Loucy (cell line): ENCODE measurements at regions not wholly inside any gene's neighbourhood (a gene's known extent, or its start where the extent isn't known, plus 50 kb on each side); places are given as distances from the start of the nearest gene placed in this dataset.

Experiments
- H2AFZ ChIP-seq: fragments of 200-600 bp; sonication (generic); 2 replicates; pipeline ENCODE4 v1.6.0; 2016; ENCODE audit warnings: antibody characterized with exemption, mild to moderate bottlenecking, low read length, moderate library complexity
- H3F3A ChIP-seq: fragments of 200-600 bp; 2 replicates; pipeline ENCODE4 v1.6.0; 2016; ENCODE audit warnings: antibody characterized with exemption, low read depth, mild to moderate bottlenecking
- H3K27me3 ChIP-seq: fragments of 200-600 bp; sonication (generic); 2 replicates; pipeline ENCODE4 v1.6.1; 2014; ENCODE audit warnings: low read length, mild to moderate bottlenecking; ENCODE audit not compliant: insufficient read depth, poor library complexity, severe bottlenecking
- H3K36me3 ChIP-seq: fragments of 200-600 bp; sonication (generic); 2 replicates; pipeline ENCODE4 v1.6.1; 2016; ENCODE audit warnings: low read length; ENCODE audit not compliant: insufficient read depth
- H3K4me1 ChIP-seq: fragments of 200-600 bp; sonication (generic); 2 replicates; pipeline ENCODE4 v1.5.1; 2014; ENCODE audit warnings: low read length, mild to moderate bottlenecking; ENCODE audit not compliant: insufficient read depth, poor library complexity, severe bottlenecking
- H3K4me2 ChIP-seq: fragments of 200-600 bp; sonication (generic); 2 replicates; pipeline ENCODE4 v1.6.0; 2014; ENCODE audit warnings: antibody characterized with exemption, low read length, low read depth, mild to moderate bottlenecking; ENCODE audit not compliant: poor library complexity, severe bottlenecking
- H3K4me3 ChIP-seq: fragments of 200-600 bp; sonication (generic); 2 replicates; pipeline ENCODE4 v1.5.1; 2014; ENCODE audit warnings: low read length, mild to moderate bottlenecking, mixed read lengths; ENCODE audit not compliant: poor library complexity, severe bottlenecking
- H3K79me2 ChIP-seq: fragments of 200-600 bp; sonication (generic); 2 replicates; pipeline ENCODE4 v1.6.1; 2014; ENCODE audit warnings: low read length; ENCODE audit not compliant: insufficient read depth
- H3K9ac ChIP-seq: fragments of 200-600 bp; sonication (generic); 2 replicates; pipeline ENCODE4 v1.6.0; 2014; ENCODE audit warnings: mild to moderate bottlenecking, low read depth, low read length, moderate library complexity; ENCODE audit not compliant: poor library complexity, severe bottlenecking
- H3K9me2 ChIP-seq: fragments of 200-600 bp; sonication (generic); replicated peaks from 2 replicates; pipeline ENCODE4 v1.6.1; 2016; ENCODE audit warnings: low read depth, low read length, mixed read lengths
- H3K9me3 ChIP-seq: fragments of 200-600 bp; sonication (generic); 2 replicates; pipeline ENCODE4 v1.6.1; 2014; ENCODE audit warnings: mild to moderate bottlenecking, antibody characterized with exemption, low read length, low read depth; ENCODE audit not compliant: insufficient read depth
- H4K20me1 ChIP-seq: fragments of 200-600 bp; sonication (generic); 2 replicates; pipeline ENCODE4 v1.6.0; 2014; ENCODE audit warnings: antibody characterized with exemption, low read length, mild to moderate bottlenecking; ENCODE audit not compliant: insufficient read depth, poor library complexity, severe bottlenecking
- EZH2phosphoT487 ChIP-seq: fragments of 200-600 bp; IDR thresholded peaks from 2 replicates; pipeline ENCODE4 v1.6.1; 2018; ENCODE audit warnings: antibody characterized with exemption, mild to moderate bottlenecking, moderate library complexity, borderline replicate concordance
- TF ChIP-seq, protein P1 (sequence below): fragments of 200-600 bp; sonication (generic); conservative IDR thresholded peaks from 2 replicates; pipeline ENCODE4 v1.5.1; 2014; ENCODE audit warnings: mild to moderate bottlenecking, antibody characterized with exemption, low read length

DNA sequence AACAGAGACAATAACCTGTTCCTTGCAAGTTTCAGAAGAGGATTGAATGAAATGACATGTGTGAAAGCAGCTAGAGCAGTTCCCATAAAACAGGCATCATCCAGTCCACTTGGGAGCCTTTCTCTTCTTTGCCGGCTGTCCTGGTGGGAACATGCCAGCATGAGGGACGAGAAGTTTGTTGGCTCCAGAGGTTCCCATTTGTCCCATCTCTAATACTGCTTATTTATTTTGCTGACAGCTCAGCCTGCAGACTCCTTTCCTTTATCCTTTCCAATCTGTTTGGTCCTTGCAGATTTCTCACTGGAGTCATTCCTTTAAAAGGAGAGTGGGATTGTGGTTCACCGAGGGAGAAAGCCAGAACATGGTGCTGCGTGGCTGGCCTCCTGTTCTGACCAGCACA, 321.5 kb upstream of the CLINT1 start:
- Histone ChIP-seq H3K9me2 (no peaks in the 10 kb centered on the region), H3K4me3 (no peak overlapping the region), H3K9me3 (no peaks in the 10 kb centered on the region), H3K27me3 (no peaks in the 10 kb centered on the region), H3K9ac (no peak overlapping the region), H3F3A (no peaks in the 10 kb centered on the region), H3K36me3 (no peaks in the 10 kb centered on the region), H3K4me1 (peaks cover 10% of the 10 kb centered on the region), H3K79me2 (no peaks in the 10 kb centered on the region), H4K20me1 (no peaks in the 10 kb centered on the region), H2AFZ (no peak overlapping the region), H3K4me2 (no peak overlapping the region)
- TF ChIP-seq, protein P1, sequence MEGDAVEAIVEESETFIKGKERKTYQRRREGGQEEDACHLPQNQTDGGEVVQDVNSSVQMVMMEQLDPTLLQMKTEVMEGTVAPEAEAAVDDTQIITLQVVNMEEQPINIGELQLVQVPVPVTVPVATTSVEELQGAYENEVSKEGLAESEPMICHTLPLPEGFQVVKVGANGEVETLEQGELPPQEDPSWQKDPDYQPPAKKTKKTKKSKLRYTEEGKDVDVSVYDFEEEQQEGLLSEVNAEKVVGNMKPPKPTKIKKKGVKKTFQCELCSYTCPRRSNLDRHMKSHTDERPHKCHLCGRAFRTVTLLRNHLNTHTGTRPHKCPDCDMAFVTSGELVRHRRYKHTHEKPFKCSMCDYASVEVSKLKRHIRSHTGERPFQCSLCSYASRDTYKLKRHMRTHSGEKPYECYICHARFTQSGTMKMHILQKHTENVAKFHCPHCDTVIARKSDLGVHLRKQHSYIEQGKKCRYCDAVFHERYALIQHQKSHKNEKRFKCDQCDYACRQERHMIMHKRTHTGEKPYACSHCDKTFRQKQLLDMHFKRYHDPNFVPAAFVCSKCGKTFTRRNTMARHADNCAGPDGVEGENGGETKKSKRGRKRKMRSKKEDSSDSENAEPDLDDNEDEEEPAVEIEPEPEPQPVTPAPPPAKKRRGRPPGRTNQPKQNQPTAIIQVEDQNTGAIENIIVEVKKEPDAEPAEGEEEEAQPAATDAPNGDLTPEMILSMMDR = no peak
- TF ChIP-seq EZH2phosphoT487 = no peak

DNA sequence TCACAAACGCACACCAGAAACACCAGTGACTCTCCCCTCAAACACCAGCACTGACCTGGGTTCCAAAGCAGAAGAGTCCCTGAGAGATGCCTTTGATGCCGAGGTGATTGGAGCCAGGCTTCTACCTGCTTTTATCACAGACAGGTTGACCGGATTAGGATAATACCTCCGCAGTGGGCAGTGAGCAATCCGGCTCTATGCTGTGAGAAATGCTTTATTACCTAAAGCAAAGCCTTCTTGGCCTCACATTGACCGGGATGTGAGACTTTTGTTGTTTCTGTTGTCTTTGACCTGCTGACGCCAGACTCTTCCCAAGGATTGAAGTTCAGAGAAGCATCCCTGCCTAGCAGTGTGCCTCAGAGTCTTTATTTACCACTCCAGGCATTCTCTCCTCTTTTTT, 320.3 kb upstream of the CLINT1 start:
- Histone ChIP-seq H3K9me3 (no peaks in the 10 kb centered on the region), H3K79me2 (no peaks in the 10 kb centered on the region), H2AFZ (no peak overlapping the region), H3K4me2 (no peak overlapping the region), H3K9me2 (no peaks in the 10 kb centered on the region), H3K4me3 (no peak overlapping the region), H3K27me3 (no peaks in the 10 kb centered on the region), H3K36me3 (no peaks in the 10 kb centered on the region), H3K4me1 (peaks cover 14% of the 10 kb centered on the region), H4K20me1 (no peaks in the 10 kb centered on the region), H3K9ac (no peak overlapping the region), H3F3A (no peaks in the 10 kb centered on the region)
- TF ChIP-seq, protein P1 = no peak
- TF ChIP-seq EZH2phosphoT487 = no peak

DNA sequence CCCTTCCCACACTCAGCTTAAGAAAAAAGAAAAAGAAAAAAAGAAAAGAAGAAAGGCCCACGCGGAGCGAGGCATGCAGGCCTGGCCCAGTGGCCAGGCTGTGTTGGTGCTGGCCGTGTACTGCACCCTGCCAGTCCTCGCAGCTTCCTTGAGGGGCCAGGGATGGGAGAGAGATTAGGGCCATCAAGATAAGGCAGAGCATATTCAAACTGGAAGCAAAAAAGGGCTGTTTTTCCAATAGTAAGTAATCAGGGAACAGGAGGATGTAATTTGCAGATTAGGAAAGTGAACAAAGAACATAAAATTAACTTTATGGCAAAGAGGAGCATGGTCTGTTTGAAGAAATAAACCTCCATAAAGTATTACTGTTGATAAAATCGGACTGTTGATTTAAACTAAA, 319.6 kb upstream of the CLINT1 start:
- Histone ChIP-seq H3K36me3 (no peaks in the 10 kb centered on the region), H3K4me2 (no peak overlapping the region), H3F3A (no peaks in the 10 kb centered on the region), H3K27me3 (no peaks in the 10 kb centered on the region), H3K4me1 (peaks cover 14% of the 10 kb centered on the region), H3K9me2 (no peaks in the 10 kb centered on the region), H2AFZ (no peak overlapping the region), H3K9ac (no peak overlapping the region), H3K9me3 (no peaks in the 10 kb centered on the region), H3K4me3 (no peak overlapping the region), H3K79me2 (no peaks in the 10 kb centered on the region), H4K20me1 (no peaks in the 10 kb centered on the region)
- TF ChIP-seq, protein P1 = no peak
- TF ChIP-seq EZH2phosphoT487 = no peak
